ENCODE measurements at regions not wholly inside any gene's neighbourhood (a gene's known extent, or its start where the extent isn't known, plus 50 kb on each side); places are given as distances from the start of the nearest gene placed in this dataset.

DNA sequence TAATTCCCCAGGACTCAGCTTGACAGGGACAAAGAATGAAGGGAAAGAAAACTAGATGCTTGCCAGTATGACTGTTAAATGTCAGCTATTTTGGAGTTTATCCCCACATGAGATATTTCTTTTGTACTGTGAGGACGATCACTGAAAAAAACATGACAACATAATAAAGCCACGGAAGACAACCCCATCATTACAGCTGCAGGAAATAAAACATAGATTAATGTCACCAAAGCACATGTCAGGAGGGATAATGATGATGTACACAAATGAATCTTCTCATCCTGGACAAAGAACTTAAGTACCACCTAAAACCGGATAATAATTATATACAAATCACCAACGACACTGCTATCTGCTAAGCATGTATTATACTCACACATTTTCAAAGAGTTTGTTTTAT is 84.6 kb upstream of the GRIP1 start:
- Histone ChIP-seq H3K9me3 (peaks cover 0 to 7% (median 0%) of the 10 kb centered on the region in 4 donors), H3K27ac (no peak overlapping the region), H3K4me1 (no peaks in the 10 kb centered on the region), H3K36me3 (no peaks in the 10 kb centered on the region), H3K4me3 (no peak overlapping the region), H3K27me3 (no peaks in the 10 kb centered on the region)
- 65 to 76% (median 66%) methylated on average over 4 of the region's 4 CpGs for WGBS, 5 donors
- TF ChIP-seq EP300 (IDR thresholded peaks at IDR 0.05) (no peak), POLR2AphosphoS5 (IDR thresholded peaks at IDR 0.05) (no peak), POLR2A (IDR thresholded peaks at IDR 0.05) (no peak)
- TF ChIP-seq, protein P1, sequence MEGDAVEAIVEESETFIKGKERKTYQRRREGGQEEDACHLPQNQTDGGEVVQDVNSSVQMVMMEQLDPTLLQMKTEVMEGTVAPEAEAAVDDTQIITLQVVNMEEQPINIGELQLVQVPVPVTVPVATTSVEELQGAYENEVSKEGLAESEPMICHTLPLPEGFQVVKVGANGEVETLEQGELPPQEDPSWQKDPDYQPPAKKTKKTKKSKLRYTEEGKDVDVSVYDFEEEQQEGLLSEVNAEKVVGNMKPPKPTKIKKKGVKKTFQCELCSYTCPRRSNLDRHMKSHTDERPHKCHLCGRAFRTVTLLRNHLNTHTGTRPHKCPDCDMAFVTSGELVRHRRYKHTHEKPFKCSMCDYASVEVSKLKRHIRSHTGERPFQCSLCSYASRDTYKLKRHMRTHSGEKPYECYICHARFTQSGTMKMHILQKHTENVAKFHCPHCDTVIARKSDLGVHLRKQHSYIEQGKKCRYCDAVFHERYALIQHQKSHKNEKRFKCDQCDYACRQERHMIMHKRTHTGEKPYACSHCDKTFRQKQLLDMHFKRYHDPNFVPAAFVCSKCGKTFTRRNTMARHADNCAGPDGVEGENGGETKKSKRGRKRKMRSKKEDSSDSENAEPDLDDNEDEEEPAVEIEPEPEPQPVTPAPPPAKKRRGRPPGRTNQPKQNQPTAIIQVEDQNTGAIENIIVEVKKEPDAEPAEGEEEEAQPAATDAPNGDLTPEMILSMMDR (IDR thresholded peaks at IDR 0.05) = no peak
- no peak for DNase-seq
- intact Hi-C loops (cut with DNase I; ENCODE audit: low total_unique reads) = no loop called here

DNA sequence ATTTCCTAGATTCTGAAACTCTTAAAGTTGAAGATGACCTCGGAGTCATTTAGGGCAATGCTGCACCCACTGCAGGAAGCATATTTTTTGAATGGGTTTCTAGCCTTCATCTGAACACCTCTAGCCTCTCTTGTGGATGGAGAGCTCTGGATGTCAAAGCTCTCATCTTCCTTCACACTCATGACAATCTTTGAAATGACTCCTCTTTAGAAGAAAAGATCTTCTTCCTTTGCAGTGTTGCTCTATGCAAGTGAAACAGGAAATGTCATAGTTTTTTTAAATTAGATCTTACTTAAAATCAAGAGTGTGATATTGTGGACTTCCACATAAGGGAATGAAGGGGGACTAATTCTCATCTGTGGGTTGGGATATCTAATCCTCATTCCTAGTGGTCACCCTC is 86.3 kb upstream of the GRIP1 start:
- Histone ChIP-seq H3K4me1 (no peaks in the 10 kb centered on the region), H3K36me3 (no peaks in the 10 kb centered on the region), H3K4me3 (no peak overlapping the region), H3K27me3 (no peaks in the 10 kb centered on the region), H3K27ac (no peak overlapping the region), H3K9me3 (peaks cover 0 to 3% (median 0%) of the 10 kb centered on the region in 4 donors)
- intact Hi-C loops (cut with DNase I; ENCODE audit: low total_unique reads) = no loop called here
- WGBS, 5 donors = 67 to 95% (median 80%) methylated on average over 1 of the region's 1 CpG
- TF ChIP-seq, protein P1 (IDR thresholded peaks at IDR 0.05) = no peak
- TF ChIP-seq POLR2AphosphoS5 (IDR thresholded peaks at IDR 0.05) (no peak), POLR2A (IDR thresholded peaks at IDR 0.05) (no peak), EP300 (IDR thresholded peaks at IDR 0.05) (no peak)
- DNase-seq = no peak

DNA sequence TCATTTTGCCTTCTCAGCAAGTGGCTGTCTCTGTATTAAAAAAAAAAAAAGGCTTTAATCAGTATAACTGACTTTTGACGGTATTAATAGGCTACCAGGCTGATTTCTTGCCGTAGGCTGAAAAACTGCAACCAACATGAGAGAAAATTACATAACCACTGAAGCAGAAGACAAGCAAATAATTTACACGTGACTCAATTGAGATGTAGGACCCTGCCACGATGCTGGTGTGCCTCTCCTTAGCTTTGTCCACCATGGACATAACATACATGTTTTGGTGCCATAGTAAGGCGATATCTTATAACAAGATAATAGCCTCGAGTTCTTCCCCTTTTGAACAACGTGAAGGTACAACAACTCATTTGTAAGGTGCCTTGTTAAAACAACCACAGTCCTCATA is 88.7 kb upstream of the GRIP1 start:
- Histone ChIP-seq H3K4me1 (no peaks in the 10 kb centered on the region), H3K4me3 (no peak overlapping the region), H3K36me3 (no peaks in the 10 kb centered on the region), H3K27me3 (no peaks in the 10 kb centered on the region), H3K27ac (no peak overlapping the region), H3K9me3 (no peaks in the 10 kb centered on the region)
- intact Hi-C loops (cut with DNase I; ENCODE audit: low total_unique reads) = no loop called here
- no peak for TF ChIP-seq EP300 (IDR thresholded peaks at IDR 0.05)
- TF ChIP-seq POLR2AphosphoS5 (IDR thresholded peaks at IDR 0.05) = no peak
- TF ChIP-seq POLR2A (IDR thresholded peaks at IDR 0.05) = no peak
- TF ChIP-seq, protein P1 (IDR thresholded peaks at IDR 0.05) = no peak
- no peak for DNase-seq
- 72 to 82% (median 76%) methylated on average over 7 of the region's 7 CpGs for WGBS, 5 donors

DNA sequence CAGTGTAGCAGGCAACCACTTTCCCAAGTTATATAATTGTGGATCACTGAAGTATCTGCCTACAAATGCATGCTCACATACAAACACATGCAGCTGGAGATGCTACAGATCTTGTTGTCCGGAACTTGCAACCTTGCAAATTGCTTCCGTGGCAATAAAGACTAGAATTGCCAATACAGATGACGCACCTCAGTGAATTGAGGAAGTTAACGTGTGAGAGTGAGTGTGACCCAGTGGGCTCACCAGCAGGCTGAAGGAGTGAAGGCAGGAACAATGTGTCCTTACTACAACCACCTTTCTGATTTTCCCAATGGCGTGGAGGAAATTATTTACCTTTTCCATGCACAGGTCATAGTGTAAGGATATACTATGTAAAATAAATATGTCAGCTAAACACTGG is 89.4 kb upstream of the GRIP1 start:
- Histone ChIP-seq H3K27ac (no peak overlapping the region), H3K27me3 (no peaks in the 10 kb centered on the region), H3K4me3 (no peak overlapping the region), H3K4me1 (no peaks in the 10 kb centered on the region), H3K9me3 (no peaks in the 10 kb centered on the region), H3K36me3 (no peaks in the 10 kb centered on the region)
- DNase-seq = no peak
- WGBS, 5 donors = 86 to 93% (median 89%) methylated on average over 5 of the region's 5 CpGs
- intact Hi-C loops (cut with DNase I; ENCODE audit: low total_unique reads) = no loop called here
- TF ChIP-seq EP300 (IDR thresholded peaks at IDR 0.05) (no peak), POLR2A (IDR thresholded peaks at IDR 0.05) (no peak), POLR2AphosphoS5 (IDR thresholded peaks at IDR 0.05) (no peak)
- TF ChIP-seq, protein P1 (IDR thresholded peaks at IDR 0.05) = no peak

Measured in stomach (tissue), 8 donors.